ENCODE measurements at regions not wholly inside any gene's neighbourhood (a gene's known extent, or its start where the extent isn't known, plus 50 kb on each side); places are given as distances from the start of the nearest gene placed in this dataset.
"Not testable (repeated sequence)": the region's sequence is repeated elsewhere in the genome, so short reads cannot be mapped to it uniquely, and the experiment has no call there.

GRCh38 chr4:56575820-56576429 is 70.3 kb downstream of the ARL9 start:
- Mint-ChIP-seq H3K4me1 (no peaks in the 10 kb centered on the region), H3K27ac (no peak overlapping the region), H3K9me3 (no peaks in the 10 kb centered on the region), H3K27me3 (peaks cover 7% of the 10 kb centered on the region), H3K4me3 (no peak overlapping the region)
- DNase-seq (no peak), ATAC-seq (peak; percentile 37)

GRCh38 chr4:56592417-56592816 is 86.8 kb downstream of the ARL9 start:
- DNase-seq, H3K4me3 Mint-ChIP-seq, H3K4me1 Mint-ChIP-seq, H3K27ac Mint-ChIP-seq: not testable (repeated sequence)
- Mint-ChIP-seq H3K9me3 (peaks cover 10 to 32% of the 10 kb centered on the region in 2 donors), H3K27me3 (peaks cover 21% of the 10 kb centered on the region)
- ATAC-seq: peak; percentile 33

Data from stimulated activated naive CD8-positive, alpha-beta T cell treated with anti-CD3 and anti-CD28 coated beads, Interleukin-15, amount 100 ng/mL, for 72 hours (primary cell).